Vagina (tissue), 2 donors: ENCODE measurements at regions not wholly inside any gene's neighbourhood (a gene's known extent, or its start where the extent isn't known, plus 50 kb on each side); places are given as distances from the start of the nearest gene placed in this dataset.

Source experiments
- DNase-seq, 2 donors: peaks; one replicate each; pipeline ENCODE4 v3.0.0-alpha.2; 2017; ENCODE audit errors: extremely low spot score in 2 of 2
- H3K27ac ChIP-seq: fragments of 200-600 bp; sonication (generic); one replicate; pipeline ENCODE4 v1.5.1; 2019
- H3K27me3 ChIP-seq: fragments of 200-600 bp; sonication (generic); one replicate; pipeline ENCODE4 v1.5.1; 2019
- H3K36me3 ChIP-seq, 2 donors: fragments of 200-600 bp; sonication (generic); one replicate each; pipeline ENCODE4 v1.5.1; 2017 to 2019
- H3K4me1 ChIP-seq: fragments of 200-600 bp; sonication (generic); one replicate; pipeline ENCODE4 v1.5.1; 2019
- H3K4me3 ChIP-seq, 2 donors: fragments of 200-600 bp; sonication (generic); 1 replicate in 1 of 2; 2 replicates in 1 of 2; pipeline ENCODE4 v1.5.1; 2016 to 2019
- H3K9me3 ChIP-seq: fragments of 200-600 bp; sonication (generic); one replicate; pipeline ENCODE4 v1.5.1; 2019
- POLR2A ChIP-seq, 2 donors: fragments of 450-650 bp; IDR thresholded peaks; one replicate each; pipeline ENCODE4 v1.6.1; 2017; ENCODE audit warnings: antibody characterized with exemption in 2 of 2, mild to moderate bottlenecking in 2 of 2, moderate library complexity in 2 of 2
- POLR2AphosphoS5 ChIP-seq, 2 donors: sonication (generic); formaldehyde crosslinking; IDR thresholded peaks; one replicate each; pipeline ENCODE4 v1.9.0; 2017; ENCODE audit warnings: antibody characterized with exemption in 2 of 2, mild to moderate bottlenecking in 2 of 2, low read depth in 1 of 2; ENCODE audit not compliant: insufficient read depth in 1 of 2
- intact Hi-C: fragments of 100-400 bp; cut with DNase I; formaldehyde crosslinking; loops from one replicate; pipeline ENCODE4 v1.15.1; 2023
- TF ChIP-seq, protein P1 (sequence below), 3 experiments: fragments of 450-650 bp in 2 of 3; fragments of 200-600 bp in 1 of 3; sonication (generic) in 1 of 3; IDR thresholded peaks; one replicate each; pipeline ENCODE4 v1.5.1; 2017 to 2019; ENCODE audit warnings: antibody characterized with exemption in 3 of 3, mild to moderate bottlenecking in 2 of 3, moderate library complexity in 2 of 3

DNA sequence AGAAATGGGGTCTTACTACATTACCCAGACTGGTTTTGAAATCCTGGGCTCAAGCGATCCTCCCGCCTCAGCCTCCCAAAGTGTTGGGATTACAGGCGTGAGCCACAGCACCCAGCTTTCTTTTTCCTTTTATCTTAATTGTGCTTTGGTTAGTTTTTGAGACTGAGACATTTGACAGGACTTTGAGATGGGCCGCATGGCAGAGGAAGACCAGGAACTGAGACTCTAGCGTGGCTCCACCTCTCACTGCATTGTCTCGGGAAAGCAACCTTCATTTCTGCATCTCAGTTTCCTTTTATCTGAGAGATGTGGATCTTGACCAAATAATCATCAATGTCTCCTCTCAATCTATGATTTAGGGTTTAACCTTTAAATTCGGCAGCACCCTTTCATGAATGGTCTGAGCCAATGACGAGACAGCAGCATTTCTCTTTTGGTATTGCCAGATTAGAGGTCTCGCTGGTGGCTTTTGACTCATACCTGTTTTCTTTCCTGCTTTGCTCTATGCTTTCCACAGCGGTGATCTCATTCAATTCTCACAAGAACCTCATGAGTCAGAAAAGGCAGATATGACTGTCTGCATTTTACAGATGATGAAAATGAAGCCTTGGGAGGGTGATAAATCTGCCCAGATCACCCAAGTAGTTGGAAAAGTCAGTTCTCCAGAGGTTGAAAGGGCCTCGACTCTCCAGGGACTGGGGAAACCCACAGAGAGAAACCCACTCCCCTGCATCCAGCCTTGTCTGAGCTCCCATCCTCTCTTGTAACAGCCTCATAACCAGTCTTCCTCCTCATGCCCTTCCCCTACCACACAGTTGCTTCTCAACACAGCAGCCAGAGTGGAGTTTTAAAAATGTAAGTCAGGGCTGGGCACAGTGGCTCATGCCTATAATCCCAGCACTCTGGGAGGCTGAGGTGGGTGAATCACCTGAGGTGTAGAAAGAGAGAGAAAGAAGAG lies 84.8 kb upstream of the FOXB1 start:
- DNase-seq, result no peak
- H3K4me1 ChIP-seq, result no peaks in the 10 kb centered on the region
- H3K27me3 ChIP-seq, result no peaks in the 10 kb centered on the region
- TF ChIP-seq POLR2AphosphoS5 (IDR thresholded peaks at IDR 0.05; ENCODE audit: insufficient read depth in 1 of 2, low read depth in 1 of 2), result no peak
- TF ChIP-seq, protein P1, sequence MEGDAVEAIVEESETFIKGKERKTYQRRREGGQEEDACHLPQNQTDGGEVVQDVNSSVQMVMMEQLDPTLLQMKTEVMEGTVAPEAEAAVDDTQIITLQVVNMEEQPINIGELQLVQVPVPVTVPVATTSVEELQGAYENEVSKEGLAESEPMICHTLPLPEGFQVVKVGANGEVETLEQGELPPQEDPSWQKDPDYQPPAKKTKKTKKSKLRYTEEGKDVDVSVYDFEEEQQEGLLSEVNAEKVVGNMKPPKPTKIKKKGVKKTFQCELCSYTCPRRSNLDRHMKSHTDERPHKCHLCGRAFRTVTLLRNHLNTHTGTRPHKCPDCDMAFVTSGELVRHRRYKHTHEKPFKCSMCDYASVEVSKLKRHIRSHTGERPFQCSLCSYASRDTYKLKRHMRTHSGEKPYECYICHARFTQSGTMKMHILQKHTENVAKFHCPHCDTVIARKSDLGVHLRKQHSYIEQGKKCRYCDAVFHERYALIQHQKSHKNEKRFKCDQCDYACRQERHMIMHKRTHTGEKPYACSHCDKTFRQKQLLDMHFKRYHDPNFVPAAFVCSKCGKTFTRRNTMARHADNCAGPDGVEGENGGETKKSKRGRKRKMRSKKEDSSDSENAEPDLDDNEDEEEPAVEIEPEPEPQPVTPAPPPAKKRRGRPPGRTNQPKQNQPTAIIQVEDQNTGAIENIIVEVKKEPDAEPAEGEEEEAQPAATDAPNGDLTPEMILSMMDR (IDR thresholded peaks at IDR 0.05), result no peak
- TF ChIP-seq POLR2A (IDR thresholded peaks at IDR 0.05), result no peak
- H3K4me3 ChIP-seq, result no peak overlapping the region
- no peaks in the 10 kb centered on the region for H3K36me3 ChIP-seq
- H3K27ac ChIP-seq, result no peak overlapping the region
- intact Hi-C loops, result no loop called here
- no peaks in the 10 kb centered on the region for H3K9me3 ChIP-seq

DNA sequence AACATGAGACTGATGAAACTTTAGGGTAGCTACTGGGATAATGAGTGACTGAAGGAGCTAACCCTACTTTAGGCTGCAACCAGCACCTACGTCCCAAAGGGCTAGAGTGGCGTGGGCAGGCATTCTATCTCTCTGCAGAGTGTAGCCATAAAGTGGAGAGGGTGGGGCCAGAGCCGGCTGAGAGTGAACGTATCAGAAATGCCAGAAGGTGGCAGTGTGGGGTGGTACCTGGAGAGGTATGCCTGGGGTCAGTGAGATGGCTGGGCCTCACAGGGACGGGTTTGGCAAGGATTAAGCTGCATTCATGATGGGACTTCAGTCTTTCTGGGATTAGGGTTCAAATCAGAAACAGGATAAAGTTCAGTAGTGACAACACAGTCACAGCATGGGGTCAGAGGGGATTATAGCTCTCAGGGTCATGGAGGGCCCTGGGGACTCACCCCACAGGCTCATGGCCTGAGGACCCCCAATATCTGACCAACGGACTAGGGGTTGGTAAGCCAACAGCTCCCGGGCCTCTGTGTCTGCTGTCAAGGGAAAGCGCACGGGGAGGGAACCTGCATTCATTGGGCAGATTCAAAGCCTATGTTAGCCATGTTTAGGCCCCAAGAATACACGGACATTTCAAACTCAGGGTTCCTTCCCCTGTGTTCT lies 86.5 kb upstream of the FOXB1 start:
- no peaks in the 10 kb centered on the region for H3K9me3 ChIP-seq
- H3K4me1 ChIP-seq, result no peaks in the 10 kb centered on the region
- H3K27me3 ChIP-seq, result no peaks in the 10 kb centered on the region
- intact Hi-C loops, result no loop called here
- TF ChIP-seq, protein P1 (IDR thresholded peaks at IDR 0.05), result no peak
- no peak for TF ChIP-seq POLR2A (IDR thresholded peaks at IDR 0.05)
- no peak for TF ChIP-seq POLR2AphosphoS5 (IDR thresholded peaks at IDR 0.05; ENCODE audit: insufficient read depth in 1 of 2, low read depth in 1 of 2)
- no peak overlapping the region for H3K4me3 ChIP-seq
- H3K36me3 ChIP-seq, result no peaks in the 10 kb centered on the region
- DNase-seq, result no peak
- H3K27ac ChIP-seq, result no peak overlapping the region

DNA sequence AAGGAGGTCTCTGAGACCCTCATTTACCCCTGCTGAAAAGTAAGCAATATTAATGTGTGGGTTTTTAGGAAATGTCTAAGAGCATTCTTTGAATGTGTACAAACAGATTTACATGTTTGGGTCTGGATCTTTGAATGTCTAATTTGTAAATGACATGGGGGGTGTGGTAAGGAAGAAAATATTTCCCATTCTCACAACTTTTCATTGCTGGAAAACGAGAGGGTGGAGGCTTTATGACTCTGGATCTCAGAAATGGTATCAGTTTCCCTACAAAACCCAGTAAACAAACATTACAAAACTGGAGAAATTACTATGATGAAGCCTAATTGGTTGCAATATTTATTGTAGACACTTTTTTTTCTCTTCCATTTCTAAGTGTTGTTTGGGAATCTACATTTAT lies 98.1 kb upstream of the FOXB1 start:
- no peaks in the 10 kb centered on the region for H3K9me3 ChIP-seq
- intact Hi-C loops, result no loop called here
- no peaks in the 10 kb centered on the region for H3K36me3 ChIP-seq
- no peak overlapping the region for H3K4me3 ChIP-seq
- no peak for DNase-seq
- no peaks in the 10 kb centered on the region for H3K27me3 ChIP-seq
- no peak overlapping the region for H3K27ac ChIP-seq
- H3K4me1 ChIP-seq, result peaks cover 5% of the 10 kb centered on the region
- TF ChIP-seq, protein P1 (IDR thresholded peaks at IDR 0.05), result no peak
- no peak for TF ChIP-seq POLR2AphosphoS5 (IDR thresholded peaks at IDR 0.05; ENCODE audit: insufficient read depth in 1 of 2, low read depth in 1 of 2)
- TF ChIP-seq POLR2A (IDR thresholded peaks at IDR 0.05), result no peak

DNA sequence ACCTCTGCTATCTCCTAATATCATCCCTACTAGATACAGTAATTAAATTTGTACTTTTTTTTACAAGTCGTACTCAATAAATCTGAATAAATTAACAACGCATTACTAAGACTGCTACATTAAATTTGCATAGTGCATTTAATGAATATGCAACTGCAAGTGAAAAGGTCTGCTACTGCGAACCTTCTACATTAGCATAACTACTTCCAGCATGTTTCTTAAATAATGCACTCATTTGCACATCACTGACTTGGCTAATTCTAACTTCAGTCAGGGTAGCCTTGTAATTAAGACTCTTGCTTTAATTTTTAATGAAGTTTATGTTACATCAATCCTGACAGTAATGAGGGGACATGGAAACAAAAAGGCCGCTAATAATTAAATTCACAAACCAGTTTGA lies 98.9 kb upstream of the FOXB1 start:
- TF ChIP-seq POLR2AphosphoS5 (IDR thresholded peaks at IDR 0.05; ENCODE audit: insufficient read depth in 1 of 2, low read depth in 1 of 2) (no peak), POLR2A (IDR thresholded peaks at IDR 0.05) (no peak)
- TF ChIP-seq, protein P1 (IDR thresholded peaks at IDR 0.05), result no peak
- DNase-seq, result no peak
- Histone ChIP-seq H3K4me1 (peaks cover 5% of the 10 kb centered on the region), H3K27me3 (no peaks in the 10 kb centered on the region), H3K27ac (no peak overlapping the region), H3K4me3 (no peak overlapping the region), H3K9me3 (no peaks in the 10 kb centered on the region), H3K36me3 (no peaks in the 10 kb centered on the region)
- intact Hi-C loops, result no loop called here
